SU-DHL-6 (cell line): ENCODE measurements at regions not wholly inside any gene's neighbourhood (a gene's known extent, or its start where the extent isn't known, plus 50 kb on each side); places are given as distances from the start of the nearest gene placed in this dataset.

Experiments used
- CTCF ChIP-seq: fragments of 200-600 bp; sonication (generic); IDR thresholded peaks from one replicate; pipeline ENCODE4 v1.5.1; 2017; ENCODE audit warnings: antibody characterized with exemption, mild to moderate bottlenecking, low read length, moderate library complexity; ENCODE audit not compliant: insufficient read depth, poor library complexity, severe bottlenecking
- EZH2phosphoT487 ChIP-seq: fragments of 200-600 bp; sonication (generic), shearing (Covaris generic); conservative IDR thresholded peaks from 2 replicates; pipeline ENCODE4 v1.6.1; 2018; ENCODE audit warnings: mild to moderate bottlenecking, antibody characterized with exemption, low read length, moderate library complexity, mixed read lengths

GRCh38 chr18:71815305-71815704, 728.8 kb downstream of the CBLN2 start:
- TF ChIP-seq CTCF (no peak), EZH2phosphoT487 (no peak)
